ENCODE measurements at regions not wholly inside any gene's neighbourhood (a gene's known extent, or its start where the extent isn't known, plus 50 kb on each side); places are given as distances from the start of the nearest gene placed in this dataset.
"Not testable (repeated sequence)": the region's sequence is repeated elsewhere in the genome, so short reads cannot be mapped to it uniquely, and the experiment has no call there.

GRCh38 chr21:36611379-36611778 is 87.5 kb upstream of the SIM2 start:
- Histone ChIP-seq H3K36me3 (no peaks in the 10 kb centered on the region), H3K4me3 (no peak overlapping the region), H3K27me3 (peaks cover 0 to 5% (median 0%) of the 10 kb centered on the region in 4 donors), H3K4me1 (no peaks in the 10 kb centered on the region), H3K27ac (no peak overlapping the region), H3K9me3 (no peaks in the 10 kb centered on the region)
- intact Hi-C loops (cut with DNase I) = no loop called here
- no peak for ATAC-seq
- no peak for DNase-seq
- 46 to 57% methylated on average over 8 of the region's 8 CpGs for WGBS, 2 donors
- TF ChIP-seq CTCF (IDR thresholded peaks at IDR 0.05) = no peak
- no peak for FAIRE-seq

- no peak for TF ChIP-seq CTCF (IDR thresholded peaks at IDR 0.05)
- no peaks in the 10 kb centered on the region for H3K4me1 ChIP-seq
- no peaks in the 10 kb centered on the region for H3K9me3 ChIP-seq
- ATAC-seq (no peak), DNase-seq (no peak), FAIRE-seq (no peak)
- intact Hi-C loops (cut with DNase I) = no loop called here
- no peak overlapping the region for H3K27ac ChIP-seq
- H3K36me3 ChIP-seq = no peaks in the 10 kb centered on the region
- peaks cover 0 to 5% (median 0%) of the 10 kb centered on the region in 4 donors for H3K27me3 ChIP-seq
- 26 to 36% methylated on average over 10 of the region's 10 CpGs for WGBS, 2 donors
- H3K4me3 ChIP-seq = no peak overlapping the region
Observed at GRCh38 chr21:36613059-36613458, 85.9 kb upstream of the SIM2 start.

- H3K27me3 ChIP-seq = peaks cover 0 to 5% (median 0%) of the 10 kb centered on the region in 4 donors
- H3K36me3 ChIP-seq = no peaks in the 10 kb centered on the region
- WGBS, 2 donors = 83 to 91% methylated on average over 3 of the region's 3 CpGs
- H3K4me3 ChIP-seq = no peak overlapping the region
- H3K4me1 ChIP-seq = no peaks in the 10 kb centered on the region
- H3K9me3 ChIP-seq = no peaks in the 10 kb centered on the region
- FAIRE-seq = no peak
- TF ChIP-seq CTCF (IDR thresholded peaks at IDR 0.05) = no peak
- no peak for DNase-seq
- intact Hi-C loops (cut with DNase I) = no loop called here
- ATAC-seq = no peak
- no peak overlapping the region for H3K27ac ChIP-seq
Observed at GRCh38 chr21:36613554-36613953, 85.4 kb upstream of the SIM2 start.

GRCh38 chr21:36615274-36615964 is 83.5 kb upstream of the SIM2 start:
- Histone ChIP-seq H3K4me3 (no peak overlapping the region), H3K36me3 (no peaks in the 10 kb centered on the region), H3K4me1 (no peaks in the 10 kb centered on the region), H3K27ac (no peak overlapping the region), H3K27me3 (peaks cover 0 to 5% (median 0%) of the 10 kb centered on the region in 4 donors), H3K9me3 (no peaks in the 10 kb centered on the region)
- DNase-seq (no peak), ATAC-seq (no peak), FAIRE-seq (no peak)
- WGBS, 2 donors = 68 to 81% methylated on average over 5 of the region's 5 CpGs
- no peak for TF ChIP-seq CTCF (IDR thresholded peaks at IDR 0.05)
- intact Hi-C loops (cut with DNase I) = no loop called here

GRCh38 chr21:36616773-36617172 is 82.1 kb upstream of the SIM2 start:
- H3K4me3 ChIP-seq; ATAC-seq; H3K9me3 ChIP-seq; DNase-seq; H3K27me3 ChIP-seq; intact Hi-C loops (cut with DNase I); H3K27ac ChIP-seq; H3K4me1 ChIP-seq; H3K36me3 ChIP-seq; FAIRE-seq: not testable (repeated sequence)
- WGBS, 2 donors = 76 to 83% methylated on average over 13 of the region's 13 CpGs

GRCh38 chr21:36621794-36622193 is 77.1 kb upstream of the SIM2 start:
- H3K27me3 ChIP-seq; H3K4me3 ChIP-seq; H3K4me1 ChIP-seq; H3K9me3 ChIP-seq; FAIRE-seq; intact Hi-C loops (cut with DNase I); H3K36me3 ChIP-seq; H3K27ac ChIP-seq; ATAC-seq; DNase-seq: not testable (repeated sequence)
- WGBS, 2 donors = 25% methylated on average over 1 of the region's 1 CpG; no CpG with 5 or more reads in 1 of the 2 donors
